Caki2 (cell line): ENCODE measurements at regions not wholly inside any gene's neighbourhood (a gene's known extent, or its start where the extent isn't known, plus 50 kb on each side); places are given as distances from the start of the nearest gene placed in this dataset.

Experiments
- DNase-seq: peaks from one replicate; pipeline ENCODE4 v3.0.0-alpha.2; 2015; ENCODE audit warnings: low read depth
- in situ Hi-C: cut with HindIII; loops from 2 replicates; pipeline ENCODE4 v1.10.0; 2016; ENCODE audit warnings: low sequenced_read_pairs, low pct_unique_long_range_greater_than_20kb, mixed read lengths

- in situ Hi-C loops: no loop called here
- DNase-seq: no peak
These were observed 58.5 kb downstream of the TEX13C start for GRCh38 chrX:125378205-125378604.

- in situ Hi-C loops: no loop called here
- no peak for DNase-seq
These were observed 59.1 kb downstream of the TEX13C start for GRCh38 chrX:125378770-125379169.

GRCh38 chrX:125382148-125382628, 62.5 kb downstream of the TEX13C start:
- no peak for DNase-seq
- in situ Hi-C loops: no loop called here

GRCh38 chrX:125382889-125383288, 63.2 kb downstream of the TEX13C start:
- DNase-seq: no peak
- in situ Hi-C loops: no loop called here

GRCh38 chrX:125384867-125385266, 65.2 kb downstream of the TEX13C start:
- in situ Hi-C loops: no loop called here
- DNase-seq: no peak

- DNase-seq: no peak
- in situ Hi-C loops: no loop called here
These were observed 68.3 kb downstream of the TEX13C start for GRCh38 chrX:125387945-125388344.

- DNase-seq: no peak
- in situ Hi-C loops: no loop called here
These were observed 74.8 kb downstream of the TEX13C start for GRCh38 chrX:125394449-125394848.

GRCh38 chrX:125395626-125396025, 76.0 kb downstream of the TEX13C start:
- in situ Hi-C loops: no loop called here
- DNase-seq: no peak

GRCh38 chrX:125398959-125399440, 79.3 kb downstream of the TEX13C start:
- DNase-seq: no peak
- in situ Hi-C loops: no loop called here

GRCh38 chrX:125402807-125403206, 83.1 kb downstream of the TEX13C start:
- DNase-seq: no peak
- in situ Hi-C loops: no loop called here

GRCh38 chrX:125404667-125405160, 85.0 kb downstream of the TEX13C start:
- in situ Hi-C loops: no loop called here
- no peak for DNase-seq

- DNase-seq: no peak
- in situ Hi-C loops: no loop called here
These were observed 85.7 kb downstream of the TEX13C start for GRCh38 chrX:125405339-125405738.

- DNase-seq: no peak
- in situ Hi-C loops: no loop called here
These were observed 87.6 kb downstream of the TEX13C start for GRCh38 chrX:125407314-125407713.

GRCh38 chrX:125420809-125421208, 101.1 kb downstream of the TEX13C start:
- DNase-seq: no peak
- in situ Hi-C loops: no loop called here

GRCh38 chrX:125422986-125423385, 103.3 kb downstream of the TEX13C start:
- in situ Hi-C loops: no loop called here
- DNase-seq: no peak

GRCh38 chrX:125424536-125424935, 104.9 kb downstream of the TEX13C start:
- no peak for DNase-seq
- in situ Hi-C loops: no loop called here

- DNase-seq: peak; percentile 21
- in situ Hi-C loops: no loop called here
These were observed 117.2 kb downstream of the TEX13C start for GRCh38 chrX:125436855-125437254.

- DNase-seq: no peak
- in situ Hi-C loops: no loop called here
These were observed 119.7 kb downstream of the TEX13C start for GRCh38 chrX:125439194-125439849.

- no peak for DNase-seq
- in situ Hi-C loops: no loop called here
These were observed 125.0 kb downstream of the TEX13C start for GRCh38 chrX:125444659-125445058.

- in situ Hi-C loops: no loop called here
- no peak for DNase-seq
These were observed 155.8 kb downstream of the TEX13C start for GRCh38 chrX:125475482-125475881.
